ENCODE measurements at regions not wholly inside any gene's neighbourhood (a gene's known extent, or its start where the extent isn't known, plus 50 kb on each side); places are given as distances from the start of the nearest gene placed in this dataset.

- H3K9me3 ChIP-seq = peaks cover 0 to 12% (median 4%) of the 10 kb centered on the region in 4 donors
- ATAC-seq (ENCODE audit: low FRiP score in 2 of 2) (no peak), DNase-seq (no peak)
- TF ChIP-seq POLR2AphosphoS5 (IDR thresholded peaks at IDR 0.05) (no peak), CTCF (IDR thresholded peaks at IDR 0.05) (no peak), POLR2A (IDR thresholded peaks at IDR 0.05) (no peak), EP300 (IDR thresholded peaks at IDR 0.05) (no peak)
- WGBS, 2 donors = 94 to 95% methylated on average over 9 of the region's 9 CpGs
- no peak overlapping the region for H3K4me3 ChIP-seq
- no peaks in the 10 kb centered on the region for H3K36me3 ChIP-seq
- no peaks in the 10 kb centered on the region for H3K4me1 ChIP-seq
- no peak overlapping the region for H3K27ac ChIP-seq
- no peaks in the 10 kb centered on the region for H3K27me3 ChIP-seq
Observed at GRCh38 chr3:110971010-110971601, 100.5 kb upstream of the NECTIN3 start.

GRCh38 chr3:110973263-110973895 is 98.2 kb upstream of the NECTIN3 start:
- Histone ChIP-seq H3K36me3 (no peaks in the 10 kb centered on the region), H3K27me3 (no peaks in the 10 kb centered on the region), H3K9me3 (peaks cover 0 to 12% (median 4%) of the 10 kb centered on the region in 4 donors), H3K27ac (no peak overlapping the region), H3K4me1 (no peaks in the 10 kb centered on the region), H3K4me3 (no peak overlapping the region)
- no peak for TF ChIP-seq EP300 (IDR thresholded peaks at IDR 0.05)
- TF ChIP-seq POLR2A (IDR thresholded peaks at IDR 0.05) = no peak
- TF ChIP-seq POLR2AphosphoS5 (IDR thresholded peaks at IDR 0.05) = no peak
- no peak for TF ChIP-seq CTCF (IDR thresholded peaks at IDR 0.05)
- ATAC-seq (ENCODE audit: low FRiP score in 2 of 2) = no peak
- no peak for DNase-seq
- 52 to 54% methylated on average over 2 of the region's 2 CpGs for WGBS, 2 donors

GRCh38 chr3:110974902-110975301 is 96.7 kb upstream of the NECTIN3 start:
- 22 to 23% methylated on average over 2 of the region's 2 CpGs for WGBS, 2 donors
- no peak for TF ChIP-seq POLR2A (IDR thresholded peaks at IDR 0.05)
- no peak for TF ChIP-seq EP300 (IDR thresholded peaks at IDR 0.05)
- no peak for TF ChIP-seq POLR2AphosphoS5 (IDR thresholded peaks at IDR 0.05)
- TF ChIP-seq CTCF (IDR thresholded peaks at IDR 0.05) = no peak
- no peaks in the 10 kb centered on the region for H3K4me1 ChIP-seq
- no peaks in the 10 kb centered on the region for H3K27me3 ChIP-seq
- peaks cover 0 to under 1% (median 0%) of the 10 kb centered on the region in 4 donors for H3K9me3 ChIP-seq
- no peak overlapping the region for H3K4me3 ChIP-seq
- ATAC-seq (ENCODE audit: low FRiP score in 2 of 2) (no peak), DNase-seq (no peak)
- no peaks in the 10 kb centered on the region for H3K36me3 ChIP-seq
- H3K27ac ChIP-seq = no peak overlapping the region

- Histone ChIP-seq H3K36me3 (no peaks in the 10 kb centered on the region), H3K4me3 (no peak overlapping the region), H3K27me3 (no peaks in the 10 kb centered on the region), H3K27ac (no peak overlapping the region), H3K4me1 (no peaks in the 10 kb centered on the region), H3K9me3 (peaks cover 0 to 3% (median 0%) of the 10 kb centered on the region in 4 donors)
- TF ChIP-seq POLR2AphosphoS5 (IDR thresholded peaks at IDR 0.05) (no peak), POLR2A (IDR thresholded peaks at IDR 0.05) (no peak), EP300 (IDR thresholded peaks at IDR 0.05) (no peak), CTCF (IDR thresholded peaks at IDR 0.05) (no peak)
- ATAC-seq (ENCODE audit: low FRiP score in 2 of 2) = no peak
- 90 to 94% methylated on average over 4 of the region's 4 CpGs for WGBS, 2 donors
- DNase-seq = no peak
Observed at GRCh38 chr3:110984456-110985250, 87.0 kb upstream of the NECTIN3 start.
